Sigmoid colon (tissue), 6 donors: ENCODE measurements at regions not wholly inside any gene's neighbourhood (a gene's known extent, or its start where the extent isn't known, plus 50 kb on each side); places are given as distances from the start of the nearest gene placed in this dataset.

ENCODE experiments used
- DNase-seq: peaks from one replicate; pipeline ENCODE4 v3.0.0-alpha.2; 2019
- H3K27ac ChIP-seq, 4 donors: fragments of 200-600 bp; sonication (generic); one replicate each; pipeline ENCODE4 v1.5.1; 2016 to 2019; ENCODE audit warnings: mild to moderate bottlenecking in 1 of 4
- H3K27me3 ChIP-seq, 3 donors: fragments of 200-600 bp; sonication (generic); one replicate each; pipeline ENCODE4 v1.5.1; 2019; ENCODE audit warnings: mild to moderate bottlenecking in 1 of 3
- H3K36me3 ChIP-seq, 4 donors: fragments of 200-600 bp; sonication (generic); one replicate each; pipeline ENCODE4 v1.5.1; 2016 to 2019
- H3K4me1 ChIP-seq, 4 donors: fragments of 200-600 bp; sonication (generic); one replicate each; pipeline ENCODE4 v1.5.1; 2017 to 2019
- H3K4me3 ChIP-seq, 4 donors: fragments of 200-600 bp; sonication (generic); one replicate each; pipeline ENCODE4 v1.5.1; 2017 to 2019; ENCODE audit warnings: mild to moderate bottlenecking in 2 of 4, moderate library complexity in 1 of 4
- H3K9me3 ChIP-seq, 4 donors: fragments of 200-600 bp in 3 of 4; sonication (generic) in 3 of 4; one replicate each; pipeline versions ENCODE4 v1.5.1 to v1.6.1; 2013 to 2019
- EP300 ChIP-seq, 4 donors: sonication (generic); formaldehyde crosslinking; IDR thresholded peaks; one replicate each; pipeline ENCODE4 v1.6.1; 2017; ENCODE audit warnings: antibody characterized with exemption in 4 of 4
- POLR2A ChIP-seq, 2 donors: fragments of 450-650 bp; IDR thresholded peaks; one replicate each; pipeline ENCODE4 v1.6.1; 2016; ENCODE audit warnings: antibody characterized with exemption in 2 of 2, mild to moderate bottlenecking in 2 of 2, moderate library complexity in 2 of 2
- POLR2AphosphoS5 ChIP-seq, 4 donors: sonication (generic); formaldehyde crosslinking; IDR thresholded peaks; one replicate each; pipeline ENCODE4 v1.6.1; 2017; ENCODE audit warnings: antibody characterized with exemption in 4 of 4
- WGBS, 2 donors: extraction: QIAGEN DNeasy Blood & Tissue Kit; methylation state at CpG; one replicate each; pipeline ENCODE4 v1.1.7; 2013; 5-methylcytosine and 5-hydroxymethylcytosine counted together
- intact Hi-C: fragments of 100-400 bp; cut with DNase I; formaldehyde crosslinking; loops from one replicate; pipeline ENCODE4 v1.15.1; 2023
- TF ChIP-seq, protein P1 (sequence below), 4 experiments: fragments of 450-650 bp in 3 of 4; fragments of 200-600 bp in 1 of 4; IDR thresholded peaks; one replicate each; pipeline ENCODE4 v1.5.1; 2016 to 2019; ENCODE audit warnings: antibody characterized with exemption in 4 of 4, mild to moderate bottlenecking in 3 of 4, moderate library complexity in 2 of 4
- donor health status: healthy with polysubstance abuse.
- donor health status: healthy.

DNA sequence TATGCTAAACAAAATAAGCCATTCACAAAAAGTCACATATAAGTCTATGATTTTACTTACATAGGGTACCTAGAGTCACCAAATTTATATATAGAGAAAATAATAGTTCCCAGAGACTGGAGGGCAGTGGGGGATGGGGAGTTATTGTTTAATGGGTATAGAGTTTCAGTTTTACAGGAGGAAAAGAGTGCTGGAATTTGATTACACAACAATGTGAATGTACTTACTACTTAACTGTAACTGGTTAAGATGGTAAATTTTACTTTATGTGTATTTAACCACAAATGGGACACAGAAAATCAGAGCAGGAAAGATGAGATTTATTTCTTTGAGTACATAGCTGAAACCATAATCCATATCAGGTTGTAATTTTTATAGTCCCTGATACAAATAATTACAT, 144.4 kb downstream of the TMA16 start:
- H3K9me3 ChIP-seq: no peaks in the 10 kb centered on the region
- intact Hi-C loops: no loop called here
- H3K36me3 ChIP-seq: no peaks in the 10 kb centered on the region
- no peak for TF ChIP-seq POLR2AphosphoS5 (IDR thresholded peaks at IDR 0.05)
- TF ChIP-seq, protein P1, sequence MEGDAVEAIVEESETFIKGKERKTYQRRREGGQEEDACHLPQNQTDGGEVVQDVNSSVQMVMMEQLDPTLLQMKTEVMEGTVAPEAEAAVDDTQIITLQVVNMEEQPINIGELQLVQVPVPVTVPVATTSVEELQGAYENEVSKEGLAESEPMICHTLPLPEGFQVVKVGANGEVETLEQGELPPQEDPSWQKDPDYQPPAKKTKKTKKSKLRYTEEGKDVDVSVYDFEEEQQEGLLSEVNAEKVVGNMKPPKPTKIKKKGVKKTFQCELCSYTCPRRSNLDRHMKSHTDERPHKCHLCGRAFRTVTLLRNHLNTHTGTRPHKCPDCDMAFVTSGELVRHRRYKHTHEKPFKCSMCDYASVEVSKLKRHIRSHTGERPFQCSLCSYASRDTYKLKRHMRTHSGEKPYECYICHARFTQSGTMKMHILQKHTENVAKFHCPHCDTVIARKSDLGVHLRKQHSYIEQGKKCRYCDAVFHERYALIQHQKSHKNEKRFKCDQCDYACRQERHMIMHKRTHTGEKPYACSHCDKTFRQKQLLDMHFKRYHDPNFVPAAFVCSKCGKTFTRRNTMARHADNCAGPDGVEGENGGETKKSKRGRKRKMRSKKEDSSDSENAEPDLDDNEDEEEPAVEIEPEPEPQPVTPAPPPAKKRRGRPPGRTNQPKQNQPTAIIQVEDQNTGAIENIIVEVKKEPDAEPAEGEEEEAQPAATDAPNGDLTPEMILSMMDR (IDR thresholded peaks at IDR 0.05): no peak
- TF ChIP-seq POLR2A (IDR thresholded peaks at IDR 0.05): no peak
- TF ChIP-seq EP300 (IDR thresholded peaks at IDR 0.05): no peak
- DNase-seq: no peak
- H3K4me3 ChIP-seq: no peak overlapping the region
- H3K27ac ChIP-seq: no peak overlapping the region
- no peaks in the 10 kb centered on the region for H3K27me3 ChIP-seq
- H3K4me1 ChIP-seq: no peaks in the 10 kb centered on the region

DNA sequence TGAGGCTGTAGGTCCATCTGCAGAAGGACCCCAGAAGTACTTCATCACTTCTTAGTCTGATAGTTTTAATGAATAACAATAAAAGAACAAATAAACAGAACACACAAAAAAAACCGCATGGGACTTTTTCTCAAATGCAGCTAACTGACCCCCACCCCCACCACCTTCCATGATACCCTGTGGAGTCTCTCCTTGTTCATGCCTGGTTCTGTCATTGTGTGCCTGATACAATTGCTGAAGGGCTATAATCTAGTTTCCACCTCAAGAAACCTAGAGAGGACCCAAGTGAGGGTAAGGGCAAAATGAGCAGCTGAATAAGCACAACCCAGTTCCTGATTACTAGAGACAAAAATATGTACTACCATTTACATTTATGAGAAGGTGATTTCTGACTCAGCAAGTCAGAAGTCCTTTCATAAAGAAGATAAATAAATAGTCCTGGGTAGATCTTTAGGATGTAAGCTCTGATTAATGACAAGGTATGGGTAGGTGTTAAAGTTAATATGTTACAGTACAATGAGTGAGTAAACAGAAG, 155.1 kb downstream of the TMA16 start:
- TF ChIP-seq, protein P1 (IDR thresholded peaks at IDR 0.05): no peak
- TF ChIP-seq POLR2AphosphoS5 (IDR thresholded peaks at IDR 0.05) (no peak), EP300 (IDR thresholded peaks at IDR 0.05) (no peak), POLR2A (IDR thresholded peaks at IDR 0.05) (no peak)
- Histone ChIP-seq H3K4me3 (no peak overlapping the region), H3K36me3 (no peaks in the 10 kb centered on the region), H3K9me3 (peaks cover 0 to 10% (median 7%) of the 10 kb centered on the region in 4 donors), H3K27ac (no peak overlapping the region), H3K27me3 (no peaks in the 10 kb centered on the region), H3K4me1 (no peaks in the 10 kb centered on the region)
- intact Hi-C loops: no loop called here
- WGBS, 2 donors: 54 to 76% methylated on average over 1 of the region's 1 CpG
- DNase-seq: no peak

DNA sequence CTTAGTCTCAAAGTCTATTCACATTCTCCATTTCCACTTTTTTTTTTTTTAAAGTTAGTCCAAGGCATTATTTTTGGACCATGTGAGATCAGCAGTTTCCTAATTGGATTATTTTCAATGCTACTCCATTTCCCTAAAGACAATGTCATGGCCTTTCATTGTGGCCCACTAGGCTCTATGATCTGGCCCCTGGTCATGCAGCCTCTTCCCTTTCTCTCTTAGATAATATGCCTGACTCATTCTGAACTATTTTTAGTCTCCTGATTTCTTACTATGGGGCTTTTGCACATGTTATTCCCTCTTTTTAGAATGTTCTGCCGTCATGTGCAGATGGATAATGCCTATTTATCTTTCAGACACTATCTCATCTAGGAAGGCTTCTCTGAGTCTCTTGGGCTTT, 157.3 kb downstream of the TMA16 start:
- 75 to 81% methylated on average over 1 of the region's 1 CpG for WGBS, 2 donors
- intact Hi-C loops: no loop called here
- TF ChIP-seq POLR2AphosphoS5 (IDR thresholded peaks at IDR 0.05) (no peak), POLR2A (IDR thresholded peaks at IDR 0.05) (no peak), EP300 (IDR thresholded peaks at IDR 0.05) (no peak)
- TF ChIP-seq, protein P1 (IDR thresholded peaks at IDR 0.05): no peak

DNA sequence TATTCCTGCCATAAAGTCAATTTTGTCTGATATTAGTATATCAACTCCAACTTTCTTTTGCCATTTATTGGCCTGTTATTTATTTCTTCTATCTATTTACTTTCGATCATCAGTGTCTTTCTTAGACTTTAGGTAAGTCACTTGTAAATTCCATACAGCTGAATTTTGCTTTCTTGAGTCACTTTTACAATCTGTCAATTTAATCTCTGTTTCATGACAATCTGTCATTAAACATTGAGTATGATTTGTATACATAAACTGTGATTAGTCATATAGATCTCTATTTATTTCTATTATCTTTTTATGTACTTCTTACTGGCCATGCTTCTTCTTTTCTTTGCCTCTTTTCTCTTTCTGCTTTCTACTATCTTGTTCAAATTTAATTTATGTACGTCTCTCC, 160.1 kb downstream of the TMA16 start:
- Histone ChIP-seq H3K9me3 (peaks cover 0 to 3% (median 0%) of the 10 kb centered on the region in 4 donors), H3K27ac (no peak overlapping the region), H3K4me1 (no peaks in the 10 kb centered on the region), H3K4me3 (no peak overlapping the region), H3K36me3 (no peaks in the 10 kb centered on the region), H3K27me3 (no peaks in the 10 kb centered on the region)
- intact Hi-C loops: no loop called here
- DNase-seq: no peak
- TF ChIP-seq, protein P1 (IDR thresholded peaks at IDR 0.05): no peak
- TF ChIP-seq EP300 (IDR thresholded peaks at IDR 0.05): no peak
- no peak for TF ChIP-seq POLR2AphosphoS5 (IDR thresholded peaks at IDR 0.05)
- TF ChIP-seq POLR2A (IDR thresholded peaks at IDR 0.05): no peak
- 86 to 89% methylated on average over 2 of the region's 2 CpGs for WGBS, 2 donors

More for the DNA sequence above, 157.3 kb downstream of the TMA16 start:
- DNase-seq: no peak
- Histone ChIP-seq H3K36me3 (no peaks in the 10 kb centered on the region), H3K27ac (no peak overlapping the region), H3K4me1 (no peaks in the 10 kb centered on the region), H3K4me3 (no peak overlapping the region), H3K27me3 (no peaks in the 10 kb centered on the region), H3K9me3 (no peaks in the 10 kb centered on the region)

DNA sequence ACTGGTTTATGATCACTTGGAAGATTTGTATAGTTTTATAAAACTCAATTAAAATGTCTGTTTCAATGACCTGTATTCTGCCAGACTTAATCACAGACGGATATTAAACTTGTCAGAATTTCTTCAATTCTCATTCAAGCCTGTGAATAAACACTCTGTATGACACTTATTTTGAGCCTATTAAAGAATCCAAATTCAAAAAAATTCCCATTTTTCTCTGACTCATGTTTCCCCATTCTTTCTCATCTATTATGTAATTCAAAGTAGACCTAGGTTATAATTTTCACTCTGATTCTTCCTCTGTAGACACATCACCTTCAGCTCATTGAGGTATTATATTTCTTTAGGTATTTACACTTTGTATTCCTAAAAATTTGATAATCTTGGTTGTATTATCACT, 166.1 kb downstream of the TMA16 start:
- no peak for DNase-seq
- Histone ChIP-seq H3K27me3 (no peaks in the 10 kb centered on the region), H3K36me3 (no peaks in the 10 kb centered on the region), H3K27ac (no peak overlapping the region), H3K4me3 (no peak overlapping the region), H3K9me3 (peaks cover 0 to 3% (median 0%) of the 10 kb centered on the region in 4 donors), H3K4me1 (no peaks in the 10 kb centered on the region)
- intact Hi-C loops: no loop called here
- TF ChIP-seq, protein P1 (IDR thresholded peaks at IDR 0.05): no peak
- no peak for TF ChIP-seq POLR2A (IDR thresholded peaks at IDR 0.05)
- 86 to 90% methylated on average over 1 of the region's 1 CpG for WGBS, 2 donors
